HG02981 (cell line): ENCODE measurements at regions not wholly inside any gene's neighbourhood (a gene's known extent, or its start where the extent isn't known, plus 50 kb on each side); places are given as distances from the start of the nearest gene placed in this dataset.
"Not testable (repeated sequence)": the region's sequence is repeated elsewhere in the genome, so short reads cannot be mapped to it uniquely, and the experiment has no call there.

Experiments
- ATAC-seq: cut with Tn5 transposase; IDR thresholded peaks from one replicate; pipeline ENCODE4 v1.9.1; 2021; ENCODE audit warnings: mild to moderate bottlenecking, moderate library complexity; ENCODE audit not compliant: unreplicated experiment

- ATAC-seq: no peak
Measured at GRCh38 chr4:157689476-157689875, 468.9 kb downstream of the GRIA2 start.

GRCh38 chr4:157687971-157688370, 467.4 kb downstream of the GRIA2 start:
- ATAC-seq: no peak

GRCh38 chr4:157679326-157679725, 458.8 kb downstream of the GRIA2 start:
- not testable (repeated sequence) for ATAC-seq

GRCh38 chr4:157678478-157678877, 457.9 kb downstream of the GRIA2 start:
- no peak for ATAC-seq

GRCh38 chr4:157674699-157675098, 454.2 kb downstream of the GRIA2 start:
- no peak for ATAC-seq

GRCh38 chr4:157667836-157668235, 447.3 kb downstream of the GRIA2 start:
- no peak for ATAC-seq

GRCh38 chr4:157664726-157665125, 444.2 kb downstream of the GRIA2 start:
- no peak for ATAC-seq

GRCh38 chr4:157655096-157655809, 434.7 kb downstream of the GRIA2 start:
- no peak for ATAC-seq

GRCh38 chr4:157643257-157643656, 422.7 kb downstream of the GRIA2 start:
- no peak for ATAC-seq

GRCh38 chr4:157634057-157634456, 413.5 kb downstream of the GRIA2 start:
- no peak for ATAC-seq

GRCh38 chr4:157616741-157617472, 396.4 kb downstream of the GRIA2 start:
- ATAC-seq: no peak

GRCh38 chr4:157607996-157608395, 387.5 kb downstream of the GRIA2 start:
- ATAC-seq: no peak

GRCh38 chr4:157600583-157600982, 380.1 kb downstream of the GRIA2 start:
- ATAC-seq: no peak

GRCh38 chr4:157591245-157591644, 370.7 kb downstream of the GRIA2 start:
- ATAC-seq: no peak

GRCh38 chr4:157590679-157591078, 370.2 kb downstream of the GRIA2 start:
- ATAC-seq: no peak

GRCh38 chr4:157587681-157588423, 367.3 kb downstream of the GRIA2 start:
- ATAC-seq: no peak

- ATAC-seq: no peak
Measured at GRCh38 chr4:157582141-157582540, 361.6 kb downstream of the GRIA2 start.

GRCh38 chr4:157576671-157577217, 356.2 kb downstream of the GRIA2 start:
- ATAC-seq: no peak

- no peak for ATAC-seq
Measured at GRCh38 chr4:157575339-157575738, 354.8 kb downstream of the GRIA2 start.

GRCh38 chr4:157574606-157575005, 354.1 kb downstream of the GRIA2 start:
- ATAC-seq: no peak

- ATAC-seq: no peak
Measured at GRCh38 chr4:157572951-157573350, 352.4 kb downstream of the GRIA2 start.
